K562 (cell line): ENCODE measurements at regions not wholly inside any gene's neighbourhood (a gene's known extent, or its start where the extent isn't known, plus 50 kb on each side); places are given as distances from the start of the nearest gene placed in this dataset.

ENCODE experiments used
- ATAC-seq: fragments of 200-7000 bp; cut with Tn5 transposase; 3 replicates; pipeline ENCODE4 v1.9.1; 2020; ENCODE audit warnings: moderate library complexity
- BruUV-seq: library from RNA; stranded (reverse); fragments of 400-500 nt; replicated peaks from 2 replicates; lab custom pipeline; 2021; lab: Mats Ljungman, UMichigan
- CTCF ChIA-PET: fragments of 300-600 bp; formaldehyde crosslinking; extraction: SDS; loops from one replicate; lab custom pipeline; 2021; ENCODE audit warnings: low intra/inter-chr PET ratio; lab: Yijun Ruan, JAX
- POLR2A ChIA-PET: fragments of 300-600, 350-650 bp; sonication (Branson Sonifier 250); formaldehyde crosslinking; extraction: SDS; loops from one replicate; lab custom pipeline; 2021; ENCODE audit warnings: antibody characterized with exemption, inconsistent platforms; lab: Yijun Ruan, JAX
- DNase-seq, 4 experiments: peaks; one replicate each; pipeline versions ENCODE4 v3.0.0 to v3.0.0-alpha.2; 2011 to 2018; ENCODE audit warnings: low spot score in 3 of 4, mixed read lengths in 3 of 4; ENCODE audit errors: extremely low read depth in 1 of 4
- FAIRE-seq: peaks from 2 replicates; lab custom pipeline; 2011; peaks lifted over from hg19 to GRCh38; lab: Jason Lieb, UNC
- H2AFZ ChIP-seq: 2 replicates; pipeline ENCODE4 v1.6.0; 2011; ENCODE audit warnings: low read depth, low read length, control low read depth, inconsistent platforms
- H3K27ac ChIP-seq: fragments of 200-600 bp; 3 replicates; pipeline ENCODE4 v1.8.0; 2011; ENCODE audit warnings: low read depth, mild to moderate bottlenecking, control low read depth, inconsistent platforms, low read length, moderate library complexity, mixed read lengths; ENCODE audit errors: extremely low read depth
- H3K27me3 ChIP-seq, 2 experiments: fragments of 300-600 bp in 1 of 2; 2 replicates in 1 of 2; 3 replicates in 1 of 2; pipeline versions ENCODE4 v1.6.0 to v1.8.0; 2011; ENCODE audit warnings: inconsistent platforms in 2 of 2, low read length in 2 of 2, mild to moderate bottlenecking in 1 of 2, mixed read lengths in 1 of 2, moderate library complexity in 1 of 2; ENCODE audit not compliant: control insufficient read depth in 2 of 2, insufficient read depth in 2 of 2
- H3K36me3 ChIP-seq: fragments of 300-600 bp; 3 replicates; pipeline ENCODE4 v1.8.0; 2011; ENCODE audit warnings: mild to moderate bottlenecking, low read length, inconsistent platforms; ENCODE audit not compliant: control insufficient read depth, insufficient read depth
- H3K4me1 ChIP-seq, 2 experiments: fragments of 200-600 bp in 1 of 2; replicated peaks in 1 of 2; 2 replicates in 1 of 2; 3 replicates in 1 of 2; pipeline versions ENCODE4 v1.5.1 to v1.8.0; 2011; ENCODE audit warnings: inconsistent platforms in 2 of 2, low read length in 2 of 2, mild to moderate bottlenecking in 1 of 2, mixed read lengths in 1 of 2, moderate library complexity in 1 of 2; ENCODE audit not compliant: control insufficient read depth in 2 of 2, insufficient read depth in 2 of 2
- H3K4me2 ChIP-seq: 2 replicates; pipeline ENCODE4 v1.6.1; 2011; ENCODE audit warnings: low read length, control low read depth, inconsistent platforms, mixed read lengths; ENCODE audit not compliant: insufficient read depth
- H3K4me3 ChIP-seq: fragments of 200-600 bp; sonication (generic), shearing (Covaris generic); 2 replicates; pipeline ENCODE4 v1.5.1; 2016; ENCODE audit warnings: control low read depth, inconsistent platforms
- H3K79me2 ChIP-seq: fragments of 200-600 bp; 3 replicates; pipeline ENCODE4 v1.8.0; 2011; ENCODE audit warnings: low read length, inconsistent platforms; ENCODE audit not compliant: control insufficient read depth, insufficient read depth
- H3K9ac ChIP-seq, 2 experiments: 2 replicates each; pipeline versions ENCODE4 v1.6.0 to v1.6.1; 2011; ENCODE audit warnings: low read depth in 2 of 2, low read length in 2 of 2, control low read depth in 1 of 2, inconsistent platforms in 1 of 2, mild to moderate bottlenecking in 1 of 2, mixed read lengths in 1 of 2; ENCODE audit not compliant: insufficient read depth in 1 of 2
- H3K9me1 ChIP-seq: one replicate; pipeline ENCODE4 v1.6.0; 2011; ENCODE audit warnings: inconsistent platforms, mild to moderate bottlenecking, low read length, moderate library complexity; ENCODE audit not compliant: control insufficient read depth, insufficient read depth
- H3K9me3 ChIP-seq: replicated peaks from 2 replicates; pipeline ENCODE4 v1.5.1; 2011; ENCODE audit warnings: low read depth, low read length, inconsistent platforms; ENCODE audit not compliant: control insufficient read depth, insufficient read depth
- H4K20me1 ChIP-seq: replicated peaks from 2 replicates; pipeline ENCODE4 v1.6.1; 2011; ENCODE audit warnings: low read length, inconsistent platforms, mixed read lengths; ENCODE audit not compliant: control insufficient read depth, insufficient read depth
- LARP7 ChIP-seq: fragments of 450-650 bp; IDR thresholded peaks from 2 replicates; pipeline ENCODE4 v1.6.1; 2016
- MLX ChIP-seq, 2 experiments: fragments of 450-650 bp in 1 of 2; sonication (generic) in 1 of 2; formaldehyde crosslinking; conservative IDR thresholded peaks; 2 replicates each; pipeline versions ENCODE4 v1.4.0 to v1.8.1; 2020 to 2022; ENCODE audit warnings: mild to moderate bottlenecking in 1 of 2, missing genetic modification reagents in 1 of 2
- POLR2H ChIP-seq: IDR thresholded peaks from 2 replicates; pipeline ENCODE4 v1.6.1; 2016; ENCODE audit warnings: missing genetic modification characterization, low read depth, mild to moderate bottlenecking, control low read depth, missing compliant biosample characterization, moderate library complexity
- PTRF ChIP-seq: fragments of 450-650 bp; IDR thresholded peaks from 2 replicates; pipeline ENCODE4 v1.6.1; 2016; ENCODE audit warnings: mild to moderate bottlenecking, missing genetic modification characterization, missing compliant biosample characterization
- RB1 ChIP-seq: fragments of 450-650 bp; IDR thresholded peaks from 2 replicates; pipeline ENCODE4 v1.6.1; 2017; ENCODE audit warnings: low read depth, mild to moderate bottlenecking
- RBM14 ChIP-seq: fragments of 200-400 bp; formaldehyde crosslinking; IDR thresholded peaks from 2 replicates; pipeline ENCODE4 v1.6.1; 2018; ENCODE audit warnings: low read depth, mild to moderate bottlenecking, low read length, moderate library complexity, borderline replicate concordance; ENCODE audit not compliant: insufficient read depth
- RBM15 ChIP-seq: fragments of 200-400 bp; formaldehyde crosslinking; IDR thresholded peaks from 2 replicates; pipeline ENCODE4 v1.6.1; 2018; ENCODE audit warnings: mild to moderate bottlenecking, low read length, moderate library complexity; ENCODE audit not compliant: insufficient read depth
- SMC3 ChIP-seq: conservative IDR thresholded peaks from 2 replicates; pipeline ENCODE4 v1.6.1; 2011; ENCODE audit warnings: low read depth, low read length, improper control_type of control experiment; ENCODE audit not compliant: insufficient read depth
- STAG1 ChIP-seq: sonication (generic); formaldehyde crosslinking; IDR thresholded peaks from 2 replicates; pipeline ENCODE4 v1.5.0; 2020; ENCODE audit warnings: missing genetic modification reagents, borderline replicate concordance
- TBP ChIP-seq: optimal IDR thresholded peaks from 2 replicates; pipeline ENCODE3; 2011; ENCODE audit warnings: low read depth, low read length, improper control_type of control experiment
- TFAP4 ChIP-seq: sonication (generic); formaldehyde crosslinking; IDR thresholded peaks from 2 replicates; pipeline ENCODE4 v1.8.0; 2022; ENCODE audit warnings: missing genetic modification reagents, mild to moderate bottlenecking, moderate library complexity, borderline replicate concordance
- ZBTB49 ChIP-seq: sonication (generic); formaldehyde crosslinking; IDR thresholded peaks from 2 replicates; pipeline ENCODE4 v1.8.0; 2022; ENCODE audit warnings: missing genetic modification reagents, mild to moderate bottlenecking, borderline replicate concordance
- ZC3H8 ChIP-seq: fragments of 450-650 bp; IDR thresholded peaks from 2 replicates; pipeline ENCODE4 v1.6.1; 2017
- WGBS: fragments of 100-300 bp; shearing (Covaris generic); methylation state at CpG from one replicate; pipeline ENCODE4 v1.1.6; 2016; ENCODE audit warnings: low coverage, mixed read lengths; ENCODE audit not compliant: insufficient coverage; ENCODE audit errors: missing lambda C conversion rate; 5-methylcytosine and 5-hydroxymethylcytosine counted together
- in situ Hi-C: fragments of 300-500 bp; cut with MboI; formaldehyde crosslinking; loops from 4 replicates; pipeline ENCODE4 v1.15.0; 2018; ENCODE audit warnings: inconsistent platforms, mixed read lengths
- intact Hi-C: fragments of 100-400 bp; cut with micrococcal nuclease; formaldehyde crosslinking; loops from 2 replicates; pipeline ENCODE4 v1.14.2; 2022

GRCh38 chr18:77648411-77648810, 398.8 kb downstream of the GALR1 start (continued):
- TF ChIP-seq TBP, result no peak
- no peak for TF ChIP-seq POLR2H
- TF ChIP-seq ZBTB49 (CRISPR knock-in tag), result no peak
- no peak for TF ChIP-seq RBM14
- TF ChIP-seq, all 486 proteins: peak for 0

GRCh38 chr18:77650799-77651385, 401.2 kb downstream of the GALR1 start:
- peak; percentile 92 for ATAC-seq
- POLR2A ChIA-PET, result no interaction called here
- TF ChIP-seq ZC3H8, result no peak
- no peak for TF ChIP-seq LARP7
- 0 out of 2 replicates have a peak, but pooled peaks have one; percentile 22 for TF ChIP-seq RB1
- no peak for TF ChIP-seq PTRF (tag)
- TF ChIP-seq STAG1 (CRISPR knock-in tag), result peak; percentile 42; the same call in 1 of the 2 replicates
- TF ChIP-seq SMC3, result peak; percentile 55
- no peak for TF ChIP-seq RBM15
- TF ChIP-seq MLX (CRISPR knock-in tag; conservative IDR thresholded peaks at IDR 0.05), result no peak
- TF ChIP-seq TFAP4 (CRISPR knock-in tag), result peak; percentile 21; the same call in 1 of the 2 replicates

More at GRCh38 chr18:77650799-77651385, 401.2 kb downstream of the GALR1 start:
- intact Hi-C loops (no loop called here), in situ Hi-C loops (no loop called here)
- Histone ChIP-seq H3K9me3 (no peaks in the 10 kb centered on the region), H3K9me1 (no peaks in the 10 kb centered on the region), H3K4me2 (no peak overlapping the region), H3K4me3 (no peak overlapping the region), H3K4me1 (no peaks in the 10 kb centered on the region), H2AFZ (no peak overlapping the region), H3K27me3 (no peaks in the 10 kb centered on the region), H3K79me2 (no peaks in the 10 kb centered on the region), H4K20me1 (no peaks in the 10 kb centered on the region), H3K9ac (no peak overlapping the region), H3K27ac (no peak overlapping the region), H3K36me3 (no peaks in the 10 kb centered on the region)
- DNase-seq, result peak; percentile 58 to 76 (median 69)
- CTCF ChIA-PET, result interaction anchor here (0.7 to 1.3 kb wide), 4 partner anchors 101 to 776 kb away, joined by 3 to 4 read pairs (median 3); no protein-coding TSS in a partner anchor
- under 1% methylated on average over 19 of the region's 28 CpGs for WGBS
- FAIRE-seq, result no peak
- no TSS peak for BruUV-seq
